Stimulated activated CD8-positive, alpha-beta memory T cell treated with anti-CD3 and anti-CD28 coated beads, Interleukin-4, amount 100 ng/mL, for 48 hours (primary cell): ENCODE measurements at regions not wholly inside any gene's neighbourhood (a gene's known extent, or its start where the extent isn't known, plus 50 kb on each side); places are given as distances from the start of the nearest gene placed in this dataset.
"Not testable (repeated sequence)": the region's sequence is repeated elsewhere in the genome, so short reads cannot be mapped to it uniquely, and the experiment has no call there.

ENCODE experiments used
- DNase-seq: peaks from one replicate; pipeline ENCODE4 v3.0.0-alpha.2; 2020

- no peak for DNase-seq
These were observed 73.9 kb downstream of the RMI1 start for GRCh38 chr9:84054341-84055010.

DNA sequence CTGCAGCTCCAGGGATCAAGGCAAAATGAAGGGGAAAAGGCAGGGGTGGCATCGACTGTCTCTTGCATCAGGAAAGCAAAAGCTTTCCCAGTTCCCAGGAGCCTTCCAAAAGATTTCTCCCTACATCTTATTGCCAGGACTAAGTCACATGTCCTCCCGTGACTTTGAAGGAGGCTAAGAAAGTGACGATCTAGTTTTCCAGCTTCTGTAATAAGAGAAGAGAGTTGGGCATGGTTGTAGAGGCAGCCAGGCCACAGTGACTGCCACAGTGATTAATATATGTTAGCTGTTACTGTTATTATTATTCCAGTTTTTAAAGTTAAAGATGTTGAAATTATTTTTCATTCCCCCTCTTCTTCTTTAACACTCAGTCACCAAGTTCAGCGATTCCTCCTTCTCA, 77.1 kb downstream of the RMI1 start:
- no peak for DNase-seq

- DNase-seq: no peak
These were observed 79.3 kb downstream of the RMI1 start for GRCh38 chr9:84059936-84060335.

- no peak for DNase-seq
These were observed 81.1 kb downstream of the RMI1 start for GRCh38 chr9:84061613-84062193.

DNA sequence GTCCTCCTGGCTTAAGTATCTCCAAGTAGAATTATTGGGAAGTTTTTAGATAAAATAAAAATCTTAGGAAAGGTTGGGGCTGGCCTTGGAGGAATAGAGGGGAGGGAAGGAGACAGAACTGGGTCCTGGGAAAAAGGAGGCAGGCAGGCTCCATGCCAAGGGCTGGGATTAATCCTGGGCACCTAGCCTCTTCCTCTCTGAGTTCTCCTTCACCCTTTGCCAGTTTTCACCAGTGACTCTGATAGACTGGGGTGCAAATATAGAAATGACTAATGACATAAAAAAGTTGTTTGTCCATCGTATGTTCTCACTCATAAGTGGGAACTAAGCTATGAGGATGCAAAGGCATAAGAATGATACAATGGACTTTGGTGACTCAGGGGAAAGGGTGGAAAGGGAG, 81.9 kb downstream of the RMI1 start:
- DNase-seq: no peak

DNA sequence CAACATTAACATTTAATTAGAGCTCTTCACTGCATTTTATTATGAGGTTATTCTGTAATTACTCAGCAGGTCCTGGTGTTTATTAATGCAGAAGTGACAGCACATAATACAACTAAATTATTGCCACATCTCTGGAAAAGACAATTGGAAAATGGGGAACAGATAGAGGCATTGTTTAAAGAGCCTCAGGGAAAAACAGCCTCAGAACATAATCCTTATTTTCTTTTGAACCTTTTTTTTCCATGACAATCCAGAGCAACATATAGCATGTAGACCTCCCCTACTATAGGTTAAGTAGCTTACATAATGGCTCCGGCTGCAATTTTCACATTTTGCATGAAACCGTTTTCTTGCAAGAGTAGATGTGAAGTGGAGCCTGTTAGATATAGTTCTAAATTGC, 87.2 kb downstream of the RMI1 start:
- no peak for DNase-seq

DNA sequence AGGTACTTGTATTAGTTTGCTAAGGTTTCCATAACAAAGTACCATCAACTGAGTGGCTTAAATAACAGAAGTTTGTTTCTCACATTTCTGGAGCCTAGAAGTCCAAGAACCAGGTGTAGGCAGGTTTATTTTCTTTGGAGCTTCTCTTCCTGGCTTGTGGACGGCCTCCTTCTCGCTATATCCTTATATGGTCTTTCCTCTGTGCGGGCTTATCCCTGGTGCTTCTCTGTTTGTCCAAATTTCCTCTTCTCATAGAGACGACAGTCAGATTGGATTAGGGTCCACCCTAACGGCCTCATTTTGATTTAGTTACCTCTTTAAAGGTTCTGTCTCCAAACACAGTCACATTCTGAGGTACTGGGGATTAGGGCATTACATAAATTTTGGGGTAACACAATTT, 88.3 kb downstream of the RMI1 start:
- no peak for DNase-seq

DNA sequence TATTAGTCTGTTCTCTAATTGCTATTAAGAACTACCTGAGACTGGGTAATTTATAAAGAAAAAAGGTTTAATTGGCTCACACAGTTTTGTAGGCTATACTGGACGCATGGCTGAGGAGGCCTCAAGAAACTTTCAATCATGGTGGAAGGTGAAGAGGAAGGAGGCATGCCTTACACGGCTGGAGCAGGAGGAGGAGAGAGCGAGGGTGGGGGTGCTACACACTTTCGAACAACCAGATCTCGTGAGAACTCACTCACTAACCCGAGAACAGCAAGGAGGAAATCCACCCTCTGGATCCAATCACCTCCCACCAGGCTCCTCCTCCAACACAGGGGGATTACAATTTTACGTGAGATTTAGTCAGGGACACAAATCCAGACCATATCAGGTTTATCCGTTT, 90.0 kb downstream of the RMI1 start:
- DNase-seq: no peak

DNA sequence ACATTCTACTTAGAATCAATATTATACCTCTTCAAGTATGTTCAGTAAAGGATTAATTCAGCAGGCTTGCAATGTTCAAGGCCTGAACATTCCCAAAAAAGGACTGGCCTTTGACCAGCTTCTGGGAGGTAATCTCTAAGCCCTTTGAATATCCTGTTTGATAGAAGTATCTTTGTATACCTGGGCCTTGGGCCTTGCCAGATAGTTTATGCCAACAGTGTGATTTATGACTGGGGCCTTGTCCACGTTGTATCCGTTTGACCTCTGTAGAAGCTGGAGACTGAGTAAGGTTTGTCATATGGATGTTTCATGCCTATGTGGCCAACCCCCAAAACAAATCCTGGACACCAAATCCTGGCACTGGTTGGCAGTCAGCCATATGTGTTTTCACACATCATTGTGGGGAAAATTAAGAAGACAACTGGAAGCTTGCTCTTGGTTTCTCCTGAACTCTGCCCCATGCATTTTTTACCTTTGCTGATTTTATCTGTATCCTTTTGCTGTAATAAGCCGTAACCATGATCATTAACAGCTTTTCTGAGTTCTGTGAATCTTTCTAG, 92.1 kb downstream of the RMI1 start:
- DNase-seq: no peak

GRCh38 chr9:84075004-84075403, 94.4 kb downstream of the RMI1 start:
- DNase-seq: no peak

GRCh38 chr9:84076384-84076783, 95.8 kb downstream of the RMI1 start:
- no peak for DNase-seq

GRCh38 chr9:84077816-84078215, 97.2 kb downstream of the RMI1 start:
- not testable (repeated sequence) for DNase-seq

DNA sequence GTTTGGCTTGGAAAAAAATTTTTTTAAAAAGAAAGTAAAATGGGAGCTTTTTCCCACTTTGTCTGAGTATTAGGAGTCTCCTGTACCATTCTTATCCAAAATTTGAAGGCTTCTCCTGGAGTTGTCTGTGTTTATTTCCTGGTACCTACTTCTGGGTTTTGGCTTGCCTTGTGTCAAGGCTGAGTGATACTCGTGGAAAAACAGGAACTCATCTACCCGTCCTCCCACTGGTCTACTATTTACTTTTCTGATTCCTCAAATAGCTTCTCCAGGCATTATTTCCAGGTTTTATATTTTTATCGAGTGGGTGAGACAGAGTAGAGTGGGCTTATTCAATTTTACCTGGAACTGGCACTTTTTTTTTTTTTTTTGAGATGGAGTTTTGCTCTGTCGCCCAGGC, 99.4 kb downstream of the RMI1 start:
- DNase-seq: no peak

- DNase-seq: no peak
These were observed 121.5 kb downstream of the RMI1 start for GRCh38 chr9:84101964-84102632.

DNA sequence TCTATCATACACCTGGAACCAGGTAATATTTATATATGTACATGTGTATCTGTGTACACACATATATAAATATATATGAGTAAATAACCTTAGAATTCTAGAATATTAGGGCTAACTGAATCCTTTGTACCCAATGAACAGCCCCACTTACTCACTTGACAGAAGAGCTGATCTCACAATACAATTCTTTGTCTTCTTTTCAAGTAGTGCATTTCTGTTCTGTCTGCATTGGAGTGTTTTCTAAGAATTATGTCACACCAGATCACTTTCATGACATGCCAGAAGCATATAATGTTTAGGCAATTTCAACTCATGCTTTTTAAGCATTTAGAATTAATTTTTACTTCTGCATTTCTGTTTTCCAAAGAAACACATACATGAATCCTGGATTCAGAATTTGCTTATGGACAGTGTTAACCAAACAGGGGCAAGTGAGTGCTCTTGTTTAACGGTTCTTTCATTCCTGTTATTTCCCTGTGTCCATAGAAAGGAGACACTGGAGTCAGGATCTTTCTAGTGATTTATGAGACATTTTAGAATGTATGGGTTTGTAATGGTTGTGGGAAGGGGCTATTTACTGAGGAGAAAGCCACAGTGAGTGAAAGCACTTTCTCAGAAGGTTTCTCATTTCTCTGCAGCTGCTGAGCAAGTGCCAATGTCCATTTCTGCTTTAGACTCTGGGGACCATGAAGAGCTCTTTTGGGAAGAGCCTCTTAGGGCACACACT, 123.2 kb downstream of the RMI1 start:
- no peak for DNase-seq

GRCh38 chr9:84107081-84107480, 126.5 kb downstream of the RMI1 start:
- no peak for DNase-seq

GRCh38 chr9:84107995-84108394, 127.4 kb downstream of the RMI1 start:
- no peak for DNase-seq

DNA sequence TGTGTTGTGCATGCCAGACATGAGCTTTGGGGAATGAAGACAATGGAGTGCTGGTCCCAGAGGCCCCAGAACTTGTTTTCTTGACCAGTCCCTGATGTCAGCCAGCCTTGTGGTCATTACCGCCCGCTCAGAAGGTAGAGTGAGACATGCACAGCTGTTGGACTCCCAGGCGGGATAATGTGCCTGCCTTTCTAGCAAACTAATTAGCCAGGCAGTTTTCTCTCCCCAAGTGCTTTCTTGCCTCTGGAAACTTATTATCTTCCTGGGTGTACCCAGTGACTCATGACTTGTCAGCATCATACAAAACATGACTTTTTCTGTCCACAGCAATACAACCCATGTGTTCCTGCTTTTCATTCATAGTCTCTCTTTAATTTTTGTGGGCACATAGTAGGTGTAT, 131.1 kb downstream of the RMI1 start:
- no peak for DNase-seq

GRCh38 chr9:84121991-84122523, 141.5 kb downstream of the RMI1 start:
- DNase-seq: no peak

- DNase-seq: no peak
These were observed 142.0 kb downstream of the RMI1 start for GRCh38 chr9:84122572-84122971.

GRCh38 chr9:84123648-84124406, 143.2 kb downstream of the RMI1 start:
- DNase-seq: no peak

DNA sequence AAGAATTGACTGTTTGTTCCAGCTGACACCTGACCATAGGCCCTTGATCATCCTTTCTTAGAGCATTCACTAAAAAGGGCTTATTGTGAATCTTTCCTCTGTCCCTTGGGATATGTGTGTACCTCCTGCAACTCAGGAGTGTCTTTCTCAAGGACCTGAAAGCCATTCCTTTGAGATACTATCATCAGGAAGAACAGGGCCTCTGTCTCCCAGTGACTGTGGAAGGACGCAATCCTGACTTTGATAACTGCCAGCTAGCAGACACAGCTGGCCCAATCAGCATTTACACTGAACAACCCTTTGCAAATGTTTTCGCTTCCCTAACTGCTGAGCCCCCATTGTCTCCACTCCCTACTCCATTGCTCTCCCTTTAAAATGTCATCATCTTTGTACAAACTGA, 144.4 kb downstream of the RMI1 start:
- no peak for DNase-seq

DNA sequence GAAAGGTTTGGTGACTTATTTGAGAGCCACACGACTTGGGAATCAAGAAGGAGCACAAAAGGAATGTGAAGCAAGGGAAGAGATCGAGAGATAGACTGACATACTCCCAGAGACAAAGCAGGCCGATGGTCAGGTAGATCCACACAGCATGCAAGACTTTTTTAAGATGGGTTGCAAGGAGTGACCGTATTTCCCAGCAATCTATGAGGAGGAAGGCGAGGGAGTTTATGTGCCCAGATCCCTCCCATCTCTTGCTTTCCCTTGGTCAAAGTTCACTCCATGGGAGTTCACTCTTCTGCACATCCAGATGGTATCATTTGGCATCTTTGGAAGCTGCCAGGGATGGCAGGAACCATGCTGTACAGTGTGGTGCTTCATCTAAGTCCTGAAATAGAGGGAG, 148.9 kb downstream of the RMI1 start:
- no peak for DNase-seq
